ENCODE measurements at regions not wholly inside any gene's neighbourhood (a gene's known extent, or its start where the extent isn't known, plus 50 kb on each side); places are given as distances from the start of the nearest gene placed in this dataset.

DNA sequence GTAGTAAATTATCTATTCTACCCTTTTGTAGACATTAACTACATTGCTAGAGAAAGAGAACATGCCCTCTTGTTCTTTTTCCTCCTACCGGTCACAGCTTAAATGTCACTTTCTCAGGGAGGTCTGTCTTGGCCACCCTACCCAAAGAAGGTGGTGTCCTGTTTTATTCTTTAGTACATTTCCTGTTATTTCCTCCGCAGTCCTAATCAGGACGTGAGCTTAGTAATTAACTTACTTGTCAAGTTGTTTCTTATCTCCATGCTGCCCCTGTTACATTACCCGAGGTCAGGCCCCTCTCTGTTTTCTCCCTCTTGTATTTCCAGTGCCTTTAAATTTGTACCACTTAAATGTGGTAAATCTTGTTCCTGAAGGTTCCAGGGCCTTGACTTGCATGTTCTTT lies 73.7 kb upstream of the RMDN2 start:
- Histone ChIP-seq H3K4me3 (ENCODE audit: low read length) (no peak overlapping the region), H3K9me2 (ENCODE audit: insufficient read depth, low read length) (no peaks in the 10 kb centered on the region), H3K4me2 (ENCODE audit: low read length) (no peak overlapping the region), H3F3A (ENCODE audit: insufficient read depth, low read length, poor library complexity, severe bottlenecking) (no peaks in the 10 kb centered on the region), H3K79me2 (replicated peaks; ENCODE audit: insufficient read depth, low read length) (no peaks in the 10 kb centered on the region), H2AFZ (ENCODE audit: low read depth, low read length) (no peak overlapping the region), H3K9ac (ENCODE audit: low read length) (no peak overlapping the region), H3K9me3 (ENCODE audit: low read length) (no peaks in the 10 kb centered on the region), H3K27ac (ENCODE audit: low read length) (no peak overlapping the region), H3K27me3 (ENCODE audit: insufficient read depth, low read depth, low read length) (no peaks in the 10 kb centered on the region), H3K36me3 (ENCODE audit: insufficient read depth, low read length) (no peaks in the 10 kb centered on the region), H4K20me1 (ENCODE audit: insufficient read depth) (no peaks in the 10 kb centered on the region)
- TF ChIP-seq SMC3 (conservative IDR thresholded peaks at IDR 0.05; ENCODE audit: poor library complexity), result no peak
- TF ChIP-seq REST (IDR thresholded peaks at IDR 0.05; ENCODE audit: borderline replicate concordance), result no peak
- no peak for TF ChIP-seq EZH2 (IDR thresholded peaks at IDR 0.05; ENCODE audit: borderline replicate concordance, insufficient read depth, low read length, poor library complexity, severe bottlenecking)
- no peak for TF ChIP-seq EP300 (conservative IDR thresholded peaks at IDR 0.05; ENCODE audit: poor library complexity, severe bottlenecking)
- TF ChIP-seq, protein P1, sequence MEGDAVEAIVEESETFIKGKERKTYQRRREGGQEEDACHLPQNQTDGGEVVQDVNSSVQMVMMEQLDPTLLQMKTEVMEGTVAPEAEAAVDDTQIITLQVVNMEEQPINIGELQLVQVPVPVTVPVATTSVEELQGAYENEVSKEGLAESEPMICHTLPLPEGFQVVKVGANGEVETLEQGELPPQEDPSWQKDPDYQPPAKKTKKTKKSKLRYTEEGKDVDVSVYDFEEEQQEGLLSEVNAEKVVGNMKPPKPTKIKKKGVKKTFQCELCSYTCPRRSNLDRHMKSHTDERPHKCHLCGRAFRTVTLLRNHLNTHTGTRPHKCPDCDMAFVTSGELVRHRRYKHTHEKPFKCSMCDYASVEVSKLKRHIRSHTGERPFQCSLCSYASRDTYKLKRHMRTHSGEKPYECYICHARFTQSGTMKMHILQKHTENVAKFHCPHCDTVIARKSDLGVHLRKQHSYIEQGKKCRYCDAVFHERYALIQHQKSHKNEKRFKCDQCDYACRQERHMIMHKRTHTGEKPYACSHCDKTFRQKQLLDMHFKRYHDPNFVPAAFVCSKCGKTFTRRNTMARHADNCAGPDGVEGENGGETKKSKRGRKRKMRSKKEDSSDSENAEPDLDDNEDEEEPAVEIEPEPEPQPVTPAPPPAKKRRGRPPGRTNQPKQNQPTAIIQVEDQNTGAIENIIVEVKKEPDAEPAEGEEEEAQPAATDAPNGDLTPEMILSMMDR (IDR thresholded peaks at IDR 0.05; ENCODE audit: poor library complexity, severe bottlenecking), result no peak

DNA sequence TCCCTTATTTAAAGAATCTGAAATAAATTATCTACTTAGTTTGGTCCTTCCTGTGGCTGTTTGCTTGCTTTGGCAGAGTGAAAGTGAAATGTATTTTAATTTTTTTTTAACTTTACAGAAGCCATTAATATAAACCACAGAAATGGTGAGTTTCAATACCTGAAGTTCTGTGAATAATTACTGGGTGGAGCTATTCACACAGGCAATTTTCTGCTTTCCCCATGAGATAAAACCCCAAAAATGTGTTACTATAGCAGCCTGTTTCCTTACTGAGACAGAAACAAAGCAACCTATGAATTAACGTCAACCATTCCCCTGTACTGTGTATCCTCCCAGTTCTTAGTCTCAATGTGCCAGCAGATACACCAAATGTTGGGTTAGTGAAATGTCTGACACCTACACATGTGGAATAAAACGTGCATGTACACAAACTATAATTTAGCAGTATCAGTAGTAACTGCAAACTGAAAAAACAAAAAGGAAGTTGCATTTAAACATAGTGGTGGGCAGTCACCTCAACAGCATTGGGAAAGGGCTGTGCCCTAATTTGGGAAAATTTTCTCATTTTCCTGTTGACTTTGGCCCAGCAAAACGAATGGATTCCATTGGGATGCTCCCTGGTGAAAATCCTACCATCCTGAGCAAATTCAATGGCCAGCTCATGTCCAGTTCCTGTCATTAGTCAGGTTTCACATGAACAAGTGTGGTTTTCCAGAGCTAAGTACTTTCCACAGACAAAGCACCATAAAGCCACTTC lies 73.1 kb upstream of the RMDN2 start:
- TF ChIP-seq, protein P1 (IDR thresholded peaks at IDR 0.05; ENCODE audit: poor library complexity, severe bottlenecking), result no peak
- TF ChIP-seq RAD21 (conservative IDR thresholded peaks at IDR 0.05), result no peak
- no peak for TF ChIP-seq POLR2AphosphoS5 (IDR thresholded peaks at IDR 0.05)
- TF ChIP-seq TAF1 (IDR thresholded peaks at IDR 0.05; ENCODE audit: low read depth), result no peak
- no peak for TF ChIP-seq EZH2 (IDR thresholded peaks at IDR 0.05; ENCODE audit: borderline replicate concordance, insufficient read depth, low read length, poor library complexity, severe bottlenecking)
- TF ChIP-seq REST (IDR thresholded peaks at IDR 0.05; ENCODE audit: borderline replicate concordance), result no peak
- no peak for TF ChIP-seq SMC3 (conservative IDR thresholded peaks at IDR 0.05; ENCODE audit: poor library complexity)
- TF ChIP-seq MXI1 (conservative IDR thresholded peaks at IDR 0.05; ENCODE audit: poor library complexity, severe bottlenecking), result no peak
- no peak for TF ChIP-seq EP300 (conservative IDR thresholded peaks at IDR 0.05; ENCODE audit: poor library complexity, severe bottlenecking)
- H3K36me3 ChIP-seq (ENCODE audit: insufficient read depth, low read length), result no peaks in the 10 kb centered on the region
- H3K79me2 ChIP-seq (replicated peaks; ENCODE audit: insufficient read depth, low read length), result no peaks in the 10 kb centered on the region
- H3K4me2 ChIP-seq (ENCODE audit: low read length), result no peak overlapping the region
- no peaks in the 10 kb centered on the region for H3K9me3 ChIP-seq (ENCODE audit: low read length)
- H3K9ac ChIP-seq (ENCODE audit: low read length), result no peak overlapping the region
- no peak overlapping the region for H3K27ac ChIP-seq (ENCODE audit: low read length)
- H3F3A ChIP-seq (ENCODE audit: insufficient read depth, low read length, poor library complexity, severe bottlenecking), result no peaks in the 10 kb centered on the region
- H3K9me2 ChIP-seq (ENCODE audit: insufficient read depth, low read length), result no peaks in the 10 kb centered on the region
- no peak overlapping the region for H3K4me3 ChIP-seq (ENCODE audit: low read length)
- no peaks in the 10 kb centered on the region for H4K20me1 ChIP-seq (ENCODE audit: insufficient read depth)
- no peak overlapping the region for H2AFZ ChIP-seq (ENCODE audit: low read depth, low read length)
- no peaks in the 10 kb centered on the region for H3K27me3 ChIP-seq (ENCODE audit: insufficient read depth, low read depth, low read length)

Measured in neural cell (in vitro differentiated cells).